K562 (cell line): ENCODE measurements at regions not wholly inside any gene's neighbourhood (a gene's known extent, or its start where the extent isn't known, plus 50 kb on each side); places are given as distances from the start of the nearest gene placed in this dataset.

Experiments
- ATAC-seq: fragments of 200-7000 bp; cut with Tn5 transposase; 3 replicates; pipeline ENCODE4 v1.9.1; 2020; ENCODE audit warnings: moderate library complexity
- BruUV-seq: library from RNA; stranded (reverse); fragments of 400-500 nt; replicated peaks from 2 replicates; lab custom pipeline; 2021; lab: Mats Ljungman, UMichigan
- CTCF ChIA-PET: fragments of 300-600 bp; formaldehyde crosslinking; extraction: SDS; loops from one replicate; lab custom pipeline; 2021; ENCODE audit warnings: low intra/inter-chr PET ratio; lab: Yijun Ruan, JAX
- POLR2A ChIA-PET: fragments of 300-600, 350-650 bp; sonication (Branson Sonifier 250); formaldehyde crosslinking; extraction: SDS; loops from one replicate; lab custom pipeline; 2021; ENCODE audit warnings: antibody characterized with exemption, inconsistent platforms; lab: Yijun Ruan, JAX
- DNase-seq, 4 experiments: peaks; one replicate each; pipeline versions ENCODE4 v3.0.0 to v3.0.0-alpha.2; 2011 to 2018; ENCODE audit warnings: low spot score in 3 of 4, mixed read lengths in 3 of 4; ENCODE audit errors: extremely low read depth in 1 of 4
- FAIRE-seq: peaks from 2 replicates; lab custom pipeline; 2011; peaks lifted over from hg19 to GRCh38; lab: Jason Lieb, UNC
- H2AFZ ChIP-seq: 2 replicates; pipeline ENCODE4 v1.6.0; 2011; ENCODE audit warnings: low read depth, low read length, control low read depth, inconsistent platforms
- H3K27ac ChIP-seq: fragments of 200-600 bp; 3 replicates; pipeline ENCODE4 v1.8.0; 2011; ENCODE audit warnings: low read depth, mild to moderate bottlenecking, control low read depth, inconsistent platforms, low read length, moderate library complexity, mixed read lengths; ENCODE audit errors: extremely low read depth
- H3K27me3 ChIP-seq, 2 experiments: fragments of 300-600 bp in 1 of 2; 2 replicates in 1 of 2; 3 replicates in 1 of 2; pipeline versions ENCODE4 v1.6.0 to v1.8.0; 2011; ENCODE audit warnings: inconsistent platforms in 2 of 2, low read length in 2 of 2, mild to moderate bottlenecking in 1 of 2, mixed read lengths in 1 of 2, moderate library complexity in 1 of 2; ENCODE audit not compliant: control insufficient read depth in 2 of 2, insufficient read depth in 2 of 2
- H3K36me3 ChIP-seq: fragments of 300-600 bp; 3 replicates; pipeline ENCODE4 v1.8.0; 2011; ENCODE audit warnings: mild to moderate bottlenecking, low read length, inconsistent platforms; ENCODE audit not compliant: control insufficient read depth, insufficient read depth
- H3K4me1 ChIP-seq, 2 experiments: fragments of 200-600 bp in 1 of 2; replicated peaks in 1 of 2; 2 replicates in 1 of 2; 3 replicates in 1 of 2; pipeline versions ENCODE4 v1.5.1 to v1.8.0; 2011; ENCODE audit warnings: inconsistent platforms in 2 of 2, low read length in 2 of 2, mild to moderate bottlenecking in 1 of 2, mixed read lengths in 1 of 2, moderate library complexity in 1 of 2; ENCODE audit not compliant: control insufficient read depth in 2 of 2, insufficient read depth in 2 of 2
- H3K4me2 ChIP-seq: 2 replicates; pipeline ENCODE4 v1.6.1; 2011; ENCODE audit warnings: low read length, control low read depth, inconsistent platforms, mixed read lengths; ENCODE audit not compliant: insufficient read depth
- H3K4me3 ChIP-seq: fragments of 200-600 bp; sonication (generic), shearing (Covaris generic); 2 replicates; pipeline ENCODE4 v1.5.1; 2016; ENCODE audit warnings: control low read depth, inconsistent platforms
- H3K79me2 ChIP-seq: fragments of 200-600 bp; 3 replicates; pipeline ENCODE4 v1.8.0; 2011; ENCODE audit warnings: low read length, inconsistent platforms; ENCODE audit not compliant: control insufficient read depth, insufficient read depth
- H3K9ac ChIP-seq, 2 experiments: 2 replicates each; pipeline versions ENCODE4 v1.6.0 to v1.6.1; 2011; ENCODE audit warnings: low read depth in 2 of 2, low read length in 2 of 2, control low read depth in 1 of 2, inconsistent platforms in 1 of 2, mild to moderate bottlenecking in 1 of 2, mixed read lengths in 1 of 2; ENCODE audit not compliant: insufficient read depth in 1 of 2
- H3K9me1 ChIP-seq: one replicate; pipeline ENCODE4 v1.6.0; 2011; ENCODE audit warnings: inconsistent platforms, mild to moderate bottlenecking, low read length, moderate library complexity; ENCODE audit not compliant: control insufficient read depth, insufficient read depth
- H3K9me3 ChIP-seq: replicated peaks from 2 replicates; pipeline ENCODE4 v1.5.1; 2011; ENCODE audit warnings: low read depth, low read length, inconsistent platforms; ENCODE audit not compliant: control insufficient read depth, insufficient read depth
- H4K20me1 ChIP-seq: replicated peaks from 2 replicates; pipeline ENCODE4 v1.6.1; 2011; ENCODE audit warnings: low read length, inconsistent platforms, mixed read lengths; ENCODE audit not compliant: control insufficient read depth, insufficient read depth
- ARNT ChIP-seq, 2 experiments: fragments of 450-650 bp; IDR thresholded peaks; 2 replicates each; pipeline ENCODE4 v1.6.1; 2016; ENCODE audit warnings: mild to moderate bottlenecking in 1 of 2
- BACH1 ChIP-seq: fragments of 200-800 bp; sonication (Bioruptor generic); IDR thresholded peaks from 2 replicates; pipeline ENCODE4 v1.6.1; 2016; ENCODE audit warnings: missing genetic modification characterization, missing compliant biosample characterization
- E2F1 ChIP-seq: sonication (generic); formaldehyde crosslinking; IDR thresholded peaks from 2 replicates; pipeline ENCODE4 v1.8.1; 2023; ENCODE audit warnings: mild to moderate bottlenecking, missing genetic modification reagents, moderate library complexity
- EZH2 ChIP-seq: IDR thresholded peaks from 2 replicates; pipeline ENCODE4 v1.6.1; 2012; ENCODE audit warnings: low read depth, mild to moderate bottlenecking, inconsistent platforms, low read length, borderline replicate concordance
- FUS ChIP-seq: fragments of 200-400 bp; formaldehyde crosslinking; optimal IDR thresholded peaks from 2 replicates; pipeline ENCODE3; 2017; ENCODE audit warnings: low read depth, low read length
- JUND ChIP-seq, 2 experiments: IDR thresholded peaks; 2 replicates in 1 of 2; 3 replicates in 1 of 2; pipeline ENCODE4 v1.6.1; 2011; ENCODE audit warnings: borderline replicate concordance in 2 of 2, low read depth in 2 of 2, low read length in 2 of 2, improper control_type of control experiment in 1 of 2, missing biosample characterization in 1 of 2, missing genetic modification characterization in 1 of 2, missing genetic modification reagents in 1 of 2
- NBN ChIP-seq: fragments of 450-650 bp; IDR thresholded peaks from 2 replicates; pipeline ENCODE4 v1.6.1; 2016; ENCODE audit warnings: low read depth, mild to moderate bottlenecking
- NFATC3 ChIP-seq: fragments of 450-650 bp; IDR thresholded peaks from 2 replicates; pipeline ENCODE4 v1.6.1; 2017; ENCODE audit warnings: mild to moderate bottlenecking
- POU5F1 ChIP-seq: fragments of 150-350 bp; IDR thresholded peaks from 2 replicates; pipeline ENCODE4 v1.6.1; 2014; ENCODE audit warnings: borderline replicate concordance, low read length, low read depth, mild to moderate bottlenecking; ENCODE audit not compliant: partially characterized antibody
- RFX7 ChIP-seq: fragments of 250-450 bp; sonication (Bioruptor Pico); IDR thresholded peaks from 2 replicates; pipeline ENCODE4 v1.5.1; 2021; ENCODE audit warnings: mild to moderate bottlenecking
- TRIM25 ChIP-seq: fragments of 450-650 bp; IDR thresholded peaks from 2 replicates; pipeline ENCODE4 v1.7.0; 2016; ENCODE audit warnings: borderline replicate concordance
- WHSC1 ChIP-seq: IDR thresholded peaks from one replicate; pipeline ENCODE4 v1.6.1; 2012; ENCODE audit warnings: low read length, control low read depth, inconsistent platforms
- ZFP1 ChIP-seq: fragments of 450-650 bp; formaldehyde crosslinking; IDR thresholded peaks from 2 replicates; pipeline ENCODE4 v1.4.0; 2020; ENCODE audit warnings: mild to moderate bottlenecking, mixed read lengths
- ZNF551 ChIP-seq: fragments of 250-450 bp; sonication (Bioruptor Pico); IDR thresholded peaks from 2 replicates; pipeline ENCODE4 v1.5.0; 2021; ENCODE audit warnings: mild to moderate bottlenecking, moderate library complexity
- ZNF668 ChIP-seq: fragments of 250-450 bp; sonication (Bioruptor Pico); IDR thresholded peaks from 2 replicates; pipeline ENCODE4 v1.8.0; 2022; ENCODE audit warnings: mild to moderate bottlenecking, inconsistent platforms
- WGBS: fragments of 100-300 bp; shearing (Covaris generic); methylation state at CpG from one replicate; pipeline ENCODE4 v1.1.6; 2016; ENCODE audit warnings: low coverage, mixed read lengths; ENCODE audit not compliant: insufficient coverage; ENCODE audit errors: missing lambda C conversion rate; 5-methylcytosine and 5-hydroxymethylcytosine counted together
- in situ Hi-C: fragments of 300-500 bp; cut with MboI; formaldehyde crosslinking; loops from 4 replicates; pipeline ENCODE4 v1.15.0; 2018; ENCODE audit warnings: inconsistent platforms, mixed read lengths
- intact Hi-C: fragments of 100-400 bp; cut with micrococcal nuclease; formaldehyde crosslinking; loops from 2 replicates; pipeline ENCODE4 v1.14.2; 2022

- TF ChIP-seq NFATC3 (no peak), FUS (no peak), ZNF551 (CRISPR knock-in tag) (no peak), E2F1 (CRISPR knock-in tag) (no peak), TRIM25 (no peak)
These were observed 155.8 kb upstream of the GSE1 start (continued) for GRCh38 chr16:85457366-85457765.

GRCh38 chr16:85458968-85459367 is 154.2 kb upstream of the GSE1 start:
- Histone ChIP-seq H3K27ac (no peak overlapping the region), H3K4me1 (peaks cover 52 to 90% of the 10 kb centered on the region in 2 experiments)

More at GRCh38 chr16:85458968-85459367, 154.2 kb upstream of the GSE1 start:
- intact Hi-C loops (no loop called here), in situ Hi-C loops (no loop called here)
- Histone ChIP-seq H4K20me1 (peaks cover 10% of the 10 kb centered on the region), H3K79me2 (peaks cover 30% of the 10 kb centered on the region), H3K9ac (peak overlapping the region in 1 of 2 experiments; percentile 31; a peak in 1 of 4 replicates), H3K9me1 (peaks cover 4% of the 10 kb centered on the region), H3K9me3 (no peaks in the 10 kb centered on the region), H3K36me3 (no peaks in the 10 kb centered on the region), H3K27me3 (no peaks in the 10 kb centered on the region), H2AFZ (no peak overlapping the region), H3K4me3 (no peak overlapping the region), H3K4me2 (no peak overlapping the region)
- ChIA-PET POLR2A (interaction anchor here (0.6 to 2.0 kb wide), 4 partner anchors 11 to 477 kb away, joined by 3 to 6 read pairs (median 3); no protein-coding TSS in a partner anchor), CTCF (no interaction called here)
- WGBS: 91% methylated on average over 11 of the region's 11 CpGs
- DNase-seq (no peak), ATAC-seq (no peak), FAIRE-seq (no peak)
- BruUV-seq: no TSS peak
- TF ChIP-seq ZNF668 (CRISPR knock-in tag) (no peak), JUND (IDR thresholded peaks at IDR 0.05; ENCODE audit: borderline replicate concordance, low read depth, low read length) (no peak), JUND (tag; IDR thresholded peaks at IDR 0.05; ENCODE audit: borderline replicate concordance, low read depth, low read length) (no peak), ARNT (IDR thresholded peaks at IDR 0.05) (no peak), NBN (no peak), WHSC1 (no peak), EZH2 (no peak), RFX7 (CRISPR knock-in tag) (no peak), POU5F1 (no peak), ZFP1 (CRISPR knock-in tag) (no peak), BACH1 (tag) (no peak)
